NB4 (cell line): ENCODE measurements at regions not wholly inside any gene's neighbourhood (a gene's known extent, or its start where the extent isn't known, plus 50 kb on each side); places are given as distances from the start of the nearest gene placed in this dataset.

Source experiments
- MYC ChIP-seq: IDR thresholded peaks from 2 replicates; pipeline ENCODE4 v1.6.1; 2011; ENCODE audit warnings: low read depth, low read length
- POLR2A ChIP-seq: IDR thresholded peaks from 2 replicates; pipeline ENCODE4 v1.6.1; 2011; ENCODE audit warnings: mild to moderate bottlenecking; ENCODE audit not compliant: insufficient read length; ENCODE audit errors: extremely low read depth

DNA sequence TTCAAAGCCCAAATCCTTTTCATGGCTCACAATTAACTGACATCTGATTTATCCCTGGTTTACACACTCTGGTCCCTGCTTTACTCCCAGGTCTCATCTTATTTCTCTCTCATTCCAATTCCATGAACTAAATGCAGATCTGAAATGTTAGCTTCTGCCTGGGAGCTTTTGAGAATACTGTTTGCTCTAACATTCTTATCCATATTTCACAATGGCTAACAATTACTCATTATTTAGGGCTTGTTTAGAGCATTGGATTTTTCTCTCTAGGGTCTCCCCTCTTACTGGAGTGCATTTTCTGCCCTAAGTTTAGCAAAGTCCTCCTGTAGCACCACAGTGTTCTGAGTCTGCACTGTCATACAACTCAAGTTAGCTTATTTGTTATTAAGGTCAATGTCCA is 121.5 kb upstream of the HCRTR2 start:
- no peak for TF ChIP-seq MYC
- no peak for TF ChIP-seq POLR2A
